Fibroblast of lung (primary cell): ENCODE measurements at regions not wholly inside any gene's neighbourhood (a gene's known extent, or its start where the extent isn't known, plus 50 kb on each side); places are given as distances from the start of the nearest gene placed in this dataset.
"Not testable (repeated sequence)": the region's sequence is repeated elsewhere in the genome, so short reads cannot be mapped to it uniquely, and the experiment has no call there.

Source experiments
- CTCF ChIP-seq, 2 donors: IDR thresholded peaks in 1 of 2; conservative IDR thresholded peaks in 1 of 2; 1 replicate in 1 of 2; 2 replicates in 1 of 2; pipeline ENCODE4 v1.5.1; 2011 to 2012; ENCODE audit warnings: low read length in 2 of 2, control low read depth in 1 of 2, inconsistent platforms in 1 of 2, low read depth in 1 of 2, mild to moderate bottlenecking in 1 of 2
- EZH2 ChIP-seq: IDR thresholded peaks from 2 replicates; pipeline ENCODE4 v1.5.1; 2012; ENCODE audit warnings: low read length, control low read depth, mild to moderate bottlenecking; ENCODE audit errors: missing control alignments

GRCh38 chr6:26957399-26958127 is 289.9 kb upstream of the PRSS16 start:
- not testable (repeated sequence) for TF ChIP-seq CTCF (conservative IDR thresholded peaks at IDR 0.05 in 1 of 2, IDR thresholded peaks at IDR 0.05 in 1 of 2; ENCODE audit: low read depth in 1 of 2, low read length in 2 of 2); EZH2
